GM12878 (cell line): ENCODE measurements at regions not wholly inside any gene's neighbourhood (a gene's known extent, or its start where the extent isn't known, plus 50 kb on each side); places are given as distances from the start of the nearest gene placed in this dataset.
A peak's percentile ranks its signal among the peaks of the same experiment; 100 is the strongest.

Experiments
- ATF7 ChIP-seq: fragments of 450-650 bp; IDR thresholded peaks from 2 replicates; pipeline ENCODE4 v1.6.1; 2016; ENCODE audit warnings: low read depth, mild to moderate bottlenecking
- BACH1 ChIP-seq: fragments of 450-650 bp; IDR thresholded peaks from 2 replicates; pipeline ENCODE4 v1.6.1; 2017; ENCODE audit warnings: mild to moderate bottlenecking, borderline replicate concordance
- BCL11A ChIP-seq: IDR thresholded peaks from 2 replicates; pipeline ENCODE4 v1.6.1; 2011; ENCODE audit warnings: low read depth, low read length
- BHLHE40 ChIP-seq, 2 experiments: fragments of 450-650 bp in 1 of 2; IDR thresholded peaks; 2 replicates each; pipeline ENCODE4 v1.6.1; 2011 to 2017; ENCODE audit warnings: low read depth in 2 of 2, borderline replicate concordance in 1 of 2, improper control_type of control experiment in 1 of 2, low read length in 1 of 2, mild to moderate bottlenecking in 1 of 2
- CEBPB ChIP-seq, 2 experiments: fragments of 150-350 bp in 1 of 2; IDR thresholded peaks; 2 replicates each; pipeline ENCODE4 v1.6.1; 2012 to 2014; ENCODE audit warnings: low read depth in 2 of 2, low read length in 2 of 2, borderline replicate concordance in 1 of 2, inconsistent platforms in 1 of 2
- CHD1 ChIP-seq: IDR thresholded peaks from 2 replicates; pipeline ENCODE4 v1.6.1; 2012; ENCODE audit warnings: low read depth, low read length, improper control_type of control experiment
- CHD2 ChIP-seq: IDR thresholded peaks from 2 replicates; pipeline ENCODE4 v1.6.1; 2011; ENCODE audit warnings: low read depth, low read length, improper control_type of control experiment, borderline replicate concordance
- EP300 ChIP-seq, 2 experiments: fragments of 150-350 bp in 1 of 2; IDR thresholded peaks; 2 replicates each; pipeline ENCODE4 v1.6.1; 2011 to 2012; ENCODE audit warnings: low read depth in 2 of 2, low read length in 2 of 2, borderline replicate concordance in 1 of 2, improper control_type of control experiment in 1 of 2, inconsistent platforms in 1 of 2; ENCODE audit not compliant: control insufficient read depth in 1 of 2
- GATAD2B ChIP-seq: fragments of 450-650 bp; conservative IDR thresholded peaks from 2 replicates; pipeline ENCODE4 v1.6.1; 2017; ENCODE audit warnings: low read depth, mild to moderate bottlenecking, moderate library complexity
- IKZF1 ChIP-seq: fragments of 450-650 bp; conservative IDR thresholded peaks from 2 replicates; pipeline ENCODE4 v1.6.1; 2017; ENCODE audit warnings: antibody characterized with exemption, mild to moderate bottlenecking
- IKZF2 ChIP-seq, 2 experiments: fragments of 450-650 bp; IDR thresholded peaks; 2 replicates each; pipeline ENCODE4 v1.6.1; 2017; ENCODE audit warnings: mild to moderate bottlenecking in 2 of 2, moderate library complexity in 2 of 2
- MYB ChIP-seq: fragments of 150-350 bp; IDR thresholded peaks from 2 replicates; pipeline ENCODE4 v1.6.1; 2014; ENCODE audit warnings: mild to moderate bottlenecking, low read depth, low read length, borderline replicate concordance
- NFIC ChIP-seq: IDR thresholded peaks from 2 replicates; pipeline ENCODE4 v1.6.1; 2012; ENCODE audit warnings: low read depth, mild to moderate bottlenecking, inconsistent platforms, low read length, moderate library complexity
- POLR2AphosphoS5 ChIP-seq: IDR thresholded peaks from 2 replicates; pipeline ENCODE4 v1.6.1; 2011; ENCODE audit warnings: mild to moderate bottlenecking, low read length, inconsistent platforms
- RAD51 ChIP-seq: fragments of 450-650 bp; IDR thresholded peaks from 2 replicates; pipeline ENCODE4 v1.6.1; 2016; ENCODE audit warnings: moderate library complexity, mild to moderate bottlenecking, inconsistent platforms
- RB1 ChIP-seq: fragments of 450-650 bp; formaldehyde crosslinking; IDR thresholded peaks from 2 replicates; pipeline ENCODE4 v1.6.1; 2017; ENCODE audit warnings: mild to moderate bottlenecking, borderline replicate concordance
- SREBF1 ChIP-seq: IDR thresholded peaks from 2 replicates; pipeline ENCODE4 v1.6.1; 2012; ENCODE audit warnings: mild to moderate bottlenecking, low read length
- ZNF207 ChIP-seq: fragments of 450-650 bp; IDR thresholded peaks from 2 replicates; pipeline ENCODE4 v1.6.1; 2014; ENCODE audit warnings: antibody characterized with exemption, mild to moderate bottlenecking, borderline replicate concordance
- ZNF384 ChIP-seq: IDR thresholded peaks from 2 replicates; pipeline ENCODE4 v1.6.1; 2012; ENCODE audit warnings: low read depth, mild to moderate bottlenecking, low read length, improper control_type of control experiment, borderline replicate concordance
- TF ChIP-seq, protein P1 (sequence below): IDR thresholded peaks from 2 replicates; pipeline ENCODE4 v1.6.1; 2012; ENCODE audit warnings: improper control_type of control experiment, low read depth, low read length; ENCODE audit not compliant: insufficient replicate concordance
- TF ChIP-seq, protein P2 (sequence below): fragments of 450-650 bp; IDR thresholded peaks from 2 replicates; pipeline ENCODE4 v1.6.1; 2016; ENCODE audit warnings: mild to moderate bottlenecking, moderate library complexity, borderline replicate concordance

DNA sequence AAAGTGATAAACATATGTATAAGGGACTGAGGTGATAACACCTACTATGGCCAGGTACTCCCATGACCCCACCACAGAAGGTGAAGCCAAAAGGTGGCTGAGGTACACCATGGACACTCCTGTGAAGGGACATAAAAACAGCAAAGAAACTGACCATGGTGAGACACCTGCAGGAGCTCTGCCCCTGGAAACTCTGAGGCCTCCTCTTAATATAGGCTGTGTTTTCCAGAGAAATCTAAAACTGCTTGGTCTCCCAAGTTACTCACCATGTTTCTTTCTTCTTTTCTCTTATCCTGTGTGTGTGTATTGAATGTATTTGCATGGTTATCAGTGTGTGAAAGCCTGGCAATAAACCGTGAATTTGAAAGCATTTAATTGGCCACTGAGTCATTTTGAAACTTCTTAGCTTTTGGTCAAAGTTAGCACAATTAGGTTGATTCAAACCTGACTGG, 739.3 kb upstream of the GCFC2 start (continued):
- no peak for TF ChIP-seq CEBPB (IDR thresholded peaks at IDR 0.05; ENCODE audit: borderline replicate concordance in 1 of 2, low read depth in 2 of 2, low read length in 2 of 2)
- TF ChIP-seq IKZF1 = peak; percentile 88
- TF ChIP-seq EP300 (IDR thresholded peaks at IDR 0.05; ENCODE audit: borderline replicate concordance in 1 of 2, control insufficient read depth in 1 of 2, low read depth in 2 of 2, low read length in 2 of 2) = peak; percentile 87 to 97
- peak; percentile 95 to 96 for TF ChIP-seq IKZF2 (IDR thresholded peaks at IDR 0.05)
- TF ChIP-seq GATAD2B = peak; percentile 80; the same call in 1 of the 2 replicates
- peak; percentile 99 for TF ChIP-seq BCL11A
- no peak for TF ChIP-seq ZNF207
- TF ChIP-seq ZNF384 = peak; percentile 6; the same call in 1 of the 2 replicates
- peak; percentile 75; the same call in 1 of the 2 replicates for TF ChIP-seq MYB
- TF ChIP-seq BACH1 = peak; percentile 98; the same call in 1 of the 2 replicates
- no peak for TF ChIP-seq NFIC
- TF ChIP-seq, protein P1, sequence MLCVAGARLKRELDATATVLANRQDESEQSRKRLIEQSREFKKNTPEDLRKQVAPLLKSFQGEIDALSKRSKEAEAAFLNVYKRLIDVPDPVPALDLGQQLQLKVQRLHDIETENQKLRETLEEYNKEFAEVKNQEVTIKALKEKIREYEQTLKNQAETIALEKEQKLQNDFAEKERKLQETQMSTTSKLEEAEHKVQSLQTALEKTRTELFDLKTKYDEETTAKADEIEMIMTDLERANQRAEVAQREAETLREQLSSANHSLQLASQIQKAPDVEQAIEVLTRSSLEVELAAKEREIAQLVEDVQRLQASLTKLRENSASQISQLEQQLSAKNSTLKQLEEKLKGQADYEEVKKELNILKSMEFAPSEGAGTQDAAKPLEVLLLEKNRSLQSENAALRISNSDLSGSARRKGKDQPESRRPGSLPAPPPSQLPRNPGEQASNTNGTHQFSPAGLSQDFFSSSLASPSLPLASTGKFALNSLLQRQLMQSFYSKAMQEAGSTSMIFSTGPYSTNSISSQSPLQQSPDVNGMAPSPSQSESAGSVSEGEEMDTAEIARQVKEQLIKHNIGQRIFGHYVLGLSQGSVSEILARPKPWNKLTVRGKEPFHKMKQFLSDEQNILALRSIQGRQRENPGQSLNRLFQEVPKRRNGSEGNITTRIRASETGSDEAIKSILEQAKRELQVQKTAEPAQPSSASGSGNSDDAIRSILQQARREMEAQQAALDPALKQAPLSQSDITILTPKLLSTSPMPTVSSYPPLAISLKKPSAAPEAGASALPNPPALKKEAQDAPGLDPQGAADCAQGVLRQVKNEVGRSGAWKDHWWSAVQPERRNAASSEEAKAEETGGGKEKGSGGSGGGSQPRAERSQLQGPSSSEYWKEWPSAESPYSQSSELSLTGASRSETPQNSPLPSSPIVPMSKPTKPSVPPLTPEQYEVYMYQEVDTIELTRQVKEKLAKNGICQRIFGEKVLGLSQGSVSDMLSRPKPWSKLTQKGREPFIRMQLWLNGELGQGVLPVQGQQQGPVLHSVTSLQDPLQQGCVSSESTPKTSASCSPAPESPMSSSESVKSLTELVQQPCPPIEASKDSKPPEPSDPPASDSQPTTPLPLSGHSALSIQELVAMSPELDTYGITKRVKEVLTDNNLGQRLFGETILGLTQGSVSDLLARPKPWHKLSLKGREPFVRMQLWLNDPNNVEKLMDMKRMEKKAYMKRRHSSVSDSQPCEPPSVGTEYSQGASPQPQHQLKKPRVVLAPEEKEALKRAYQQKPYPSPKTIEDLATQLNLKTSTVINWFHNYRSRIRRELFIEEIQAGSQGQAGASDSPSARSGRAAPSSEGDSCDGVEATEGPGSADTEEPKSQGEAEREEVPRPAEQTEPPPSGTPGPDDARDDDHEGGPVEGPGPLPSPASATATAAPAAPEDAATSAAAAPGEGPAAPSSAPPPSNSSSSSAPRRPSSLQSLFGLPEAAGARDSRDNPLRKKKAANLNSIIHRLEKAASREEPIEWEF = peak; percentile 76
- TF ChIP-seq SREBF1 = no peak
- TF ChIP-seq POLR2AphosphoS5 = no peak
- peak; percentile 52 for TF ChIP-seq RAD51
- TF ChIP-seq, protein P2, sequence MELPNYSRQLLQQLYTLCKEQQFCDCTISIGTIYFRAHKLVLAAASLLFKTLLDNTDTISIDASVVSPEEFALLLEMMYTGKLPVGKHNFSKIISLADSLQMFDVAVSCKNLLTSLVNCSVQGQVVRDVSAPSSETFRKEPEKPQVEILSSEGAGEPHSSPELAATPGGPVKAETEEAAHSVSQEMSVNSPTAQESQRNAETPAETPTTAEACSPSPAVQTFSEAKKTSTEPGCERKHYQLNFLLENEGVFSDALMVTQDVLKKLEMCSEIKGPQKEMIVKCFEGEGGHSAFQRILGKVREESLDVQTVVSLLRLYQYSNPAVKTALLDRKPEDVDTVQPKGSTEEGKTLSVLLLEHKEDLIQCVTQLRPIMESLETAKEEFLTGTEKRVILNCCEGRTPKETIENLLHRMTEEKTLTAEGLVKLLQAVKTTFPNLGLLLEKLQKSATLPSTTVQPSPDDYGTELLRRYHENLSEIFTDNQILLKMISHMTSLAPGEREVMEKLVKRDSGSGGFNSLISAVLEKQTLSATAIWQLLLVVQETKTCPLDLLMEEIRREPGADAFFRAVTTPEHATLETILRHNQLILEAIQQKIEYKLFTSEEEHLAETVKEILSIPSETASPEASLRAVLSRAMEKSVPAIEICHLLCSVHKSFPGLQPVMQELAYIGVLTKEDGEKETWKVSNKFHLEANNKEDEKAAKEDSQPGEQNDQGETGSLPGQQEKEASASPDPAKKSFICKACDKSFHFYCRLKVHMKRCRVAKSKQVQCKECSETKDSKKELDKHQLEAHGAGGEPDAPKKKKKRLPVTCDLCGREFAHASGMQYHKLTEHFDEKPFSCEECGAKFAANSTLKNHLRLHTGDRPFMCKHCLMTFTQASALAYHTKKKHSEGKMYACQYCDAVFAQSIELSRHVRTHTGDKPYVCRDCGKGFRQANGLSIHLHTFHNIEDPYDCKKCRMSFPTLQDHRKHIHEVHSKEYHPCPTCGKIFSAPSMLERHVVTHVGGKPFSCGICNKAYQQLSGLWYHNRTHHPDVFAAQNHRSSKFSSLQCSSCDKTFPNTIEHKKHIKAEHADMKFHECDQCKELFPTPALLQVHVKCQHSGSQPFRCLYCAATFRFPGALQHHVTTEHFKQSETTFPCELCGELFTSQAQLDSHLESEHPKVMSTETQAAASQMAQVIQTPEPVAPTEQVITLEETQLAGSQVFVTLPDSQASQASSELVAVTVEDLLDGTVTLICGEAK = no peak
- peak; percentile 12; the same call in 1 of the 2 replicates for TF ChIP-seq RB1
- TF ChIP-seq CHD1 = no peak
- TF ChIP-seq BHLHE40 (IDR thresholded peaks at IDR 0.05; ENCODE audit: borderline replicate concordance in 1 of 2, low read depth in 2 of 2, low read length in 1 of 2) = peak; percentile 58 to 74; a peak in 3 of 4 replicates
- peak; percentile 76; the same call in 1 of the 2 replicates for TF ChIP-seq CHD2
- peak; percentile 77 for TF ChIP-seq ATF7
